ENCODE measurements at regions not wholly inside any gene's neighbourhood (a gene's known extent, or its start where the extent isn't known, plus 50 kb on each side); places are given as distances from the start of the nearest gene placed in this dataset.

DNA sequence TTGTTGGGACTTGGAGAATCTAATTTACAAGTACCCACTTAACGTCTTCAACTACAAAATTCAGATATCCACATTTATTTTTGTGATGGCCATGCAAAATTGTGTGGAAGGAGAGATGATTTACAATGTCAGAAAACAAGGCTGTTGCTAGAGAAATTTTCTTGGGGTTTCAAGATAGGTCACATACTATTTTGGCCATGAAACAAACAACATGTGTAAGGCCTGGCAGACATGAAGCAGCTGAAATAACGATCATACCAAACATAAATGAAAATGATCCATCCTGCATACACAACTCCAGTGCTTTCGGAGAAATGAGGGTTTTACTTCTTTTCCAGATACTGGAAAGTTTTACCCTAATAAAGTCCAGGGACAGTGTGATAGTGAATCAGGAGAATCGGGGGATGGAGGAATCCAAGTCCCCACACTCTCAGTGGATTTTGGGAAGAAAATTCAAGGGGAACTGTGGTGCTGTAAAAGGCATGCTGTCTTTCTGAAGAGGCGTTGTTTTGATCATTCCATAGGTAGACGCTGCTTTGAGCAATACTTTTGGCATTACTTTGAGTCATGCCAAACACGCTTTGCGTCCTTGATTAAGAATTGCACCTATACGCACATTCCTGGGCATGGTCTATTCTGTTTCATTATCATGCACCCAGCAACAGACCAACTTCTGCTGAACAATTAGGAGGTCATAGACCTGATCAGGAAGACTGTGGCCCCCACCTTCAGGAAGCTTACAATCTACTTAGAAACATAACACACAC is 79.4 kb downstream of the POU3F3 start:
- Histone ChIP-seq H3K36me3 (ENCODE audit: insufficient read depth) (no peaks in the 10 kb centered on the region), H3K4me3 (IDR thresholded peaks at IDR 0.05; ENCODE audit: insufficient read depth, low read depth, low read length) (no peak overlapping the region), H3K9ac (no peak overlapping the region), H4K20me1 (ENCODE audit: insufficient read depth) (no peaks in the 10 kb centered on the region), H3K27me3 (ENCODE audit: insufficient read depth, low read depth) (no peaks in the 10 kb centered on the region), H3K79me2 (ENCODE audit: insufficient read depth, low read depth) (no peaks in the 10 kb centered on the region), H3K4me2 (no peak overlapping the region), H2AFZ (ENCODE audit: low read depth) (no peak overlapping the region), H3K27ac (no peak overlapping the region), H3K4me1 (ENCODE audit: low read depth, poor library complexity, severe bottlenecking) (no peaks in the 10 kb centered on the region)
- TF ChIP-seq, protein P1, sequence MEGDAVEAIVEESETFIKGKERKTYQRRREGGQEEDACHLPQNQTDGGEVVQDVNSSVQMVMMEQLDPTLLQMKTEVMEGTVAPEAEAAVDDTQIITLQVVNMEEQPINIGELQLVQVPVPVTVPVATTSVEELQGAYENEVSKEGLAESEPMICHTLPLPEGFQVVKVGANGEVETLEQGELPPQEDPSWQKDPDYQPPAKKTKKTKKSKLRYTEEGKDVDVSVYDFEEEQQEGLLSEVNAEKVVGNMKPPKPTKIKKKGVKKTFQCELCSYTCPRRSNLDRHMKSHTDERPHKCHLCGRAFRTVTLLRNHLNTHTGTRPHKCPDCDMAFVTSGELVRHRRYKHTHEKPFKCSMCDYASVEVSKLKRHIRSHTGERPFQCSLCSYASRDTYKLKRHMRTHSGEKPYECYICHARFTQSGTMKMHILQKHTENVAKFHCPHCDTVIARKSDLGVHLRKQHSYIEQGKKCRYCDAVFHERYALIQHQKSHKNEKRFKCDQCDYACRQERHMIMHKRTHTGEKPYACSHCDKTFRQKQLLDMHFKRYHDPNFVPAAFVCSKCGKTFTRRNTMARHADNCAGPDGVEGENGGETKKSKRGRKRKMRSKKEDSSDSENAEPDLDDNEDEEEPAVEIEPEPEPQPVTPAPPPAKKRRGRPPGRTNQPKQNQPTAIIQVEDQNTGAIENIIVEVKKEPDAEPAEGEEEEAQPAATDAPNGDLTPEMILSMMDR (conservative IDR thresholded peaks at IDR 0.05; ENCODE audit: low read depth, low read length): no peak

GRCh38 chr2:104936527-104936926 is 82.6 kb downstream of the POU3F3 start:
- H3K4me2 ChIP-seq: no peak overlapping the region
- H3K27ac ChIP-seq: no peak overlapping the region
- no peaks in the 10 kb centered on the region for H3K27me3 ChIP-seq (ENCODE audit: insufficient read depth, low read depth)
- no peak overlapping the region for H2AFZ ChIP-seq (ENCODE audit: low read depth)
- no peaks in the 10 kb centered on the region for H4K20me1 ChIP-seq (ENCODE audit: insufficient read depth)
- no peaks in the 10 kb centered on the region for H3K36me3 ChIP-seq (ENCODE audit: insufficient read depth)
- TF ChIP-seq, protein P1 (conservative IDR thresholded peaks at IDR 0.05; ENCODE audit: low read depth, low read length): no peak
- H3K4me1 ChIP-seq (ENCODE audit: low read depth, poor library complexity, severe bottlenecking): no peaks in the 10 kb centered on the region
- H3K9ac ChIP-seq: no peak overlapping the region
- no peaks in the 10 kb centered on the region for H3K79me2 ChIP-seq (ENCODE audit: insufficient read depth, low read depth)
- no peak overlapping the region for H3K4me3 ChIP-seq (IDR thresholded peaks at IDR 0.05; ENCODE audit: insufficient read depth, low read depth, low read length)

GRCh38 chr2:104938231-104938941 is 84.5 kb downstream of the POU3F3 start:
- Histone ChIP-seq H3K9ac (no peak overlapping the region), H3K4me3 (IDR thresholded peaks at IDR 0.05; ENCODE audit: insufficient read depth, low read depth, low read length) (no peak overlapping the region), H3K79me2 (ENCODE audit: insufficient read depth, low read depth) (no peaks in the 10 kb centered on the region), H3K4me1 (ENCODE audit: low read depth, poor library complexity, severe bottlenecking) (no peaks in the 10 kb centered on the region), H3K4me2 (no peak overlapping the region), H3K27ac (no peak overlapping the region), H3K27me3 (ENCODE audit: insufficient read depth, low read depth) (no peaks in the 10 kb centered on the region), H4K20me1 (ENCODE audit: insufficient read depth) (no peaks in the 10 kb centered on the region), H3K36me3 (ENCODE audit: insufficient read depth) (no peaks in the 10 kb centered on the region), H2AFZ (ENCODE audit: low read depth) (no peak overlapping the region)
- TF ChIP-seq, protein P1 (conservative IDR thresholded peaks at IDR 0.05; ENCODE audit: low read depth, low read length): no peak

- no peaks in the 10 kb centered on the region for H3K4me1 ChIP-seq (ENCODE audit: low read depth, poor library complexity, severe bottlenecking)
- no peaks in the 10 kb centered on the region for H4K20me1 ChIP-seq (ENCODE audit: insufficient read depth)
- H3K27me3 ChIP-seq (ENCODE audit: insufficient read depth, low read depth): no peaks in the 10 kb centered on the region
- TF ChIP-seq, protein P1 (conservative IDR thresholded peaks at IDR 0.05; ENCODE audit: low read depth, low read length): no peak
- H3K4me2 ChIP-seq: no peak overlapping the region
- H2AFZ ChIP-seq (ENCODE audit: low read depth): no peak overlapping the region
- no peak overlapping the region for H3K27ac ChIP-seq
- no peak overlapping the region for H3K4me3 ChIP-seq (IDR thresholded peaks at IDR 0.05; ENCODE audit: insufficient read depth, low read depth, low read length)
- no peak overlapping the region for H3K9ac ChIP-seq
- no peaks in the 10 kb centered on the region for H3K36me3 ChIP-seq (ENCODE audit: insufficient read depth)
- H3K79me2 ChIP-seq (ENCODE audit: insufficient read depth, low read depth): no peaks in the 10 kb centered on the region
These were observed 85.8 kb downstream of the POU3F3 start for GRCh38 chr2:104939570-104940217.
